ENCODE measurements at regions not wholly inside any gene's neighbourhood (a gene's known extent, or its start where the extent isn't known, plus 50 kb on each side); places are given as distances from the start of the nearest gene placed in this dataset.

DNA sequence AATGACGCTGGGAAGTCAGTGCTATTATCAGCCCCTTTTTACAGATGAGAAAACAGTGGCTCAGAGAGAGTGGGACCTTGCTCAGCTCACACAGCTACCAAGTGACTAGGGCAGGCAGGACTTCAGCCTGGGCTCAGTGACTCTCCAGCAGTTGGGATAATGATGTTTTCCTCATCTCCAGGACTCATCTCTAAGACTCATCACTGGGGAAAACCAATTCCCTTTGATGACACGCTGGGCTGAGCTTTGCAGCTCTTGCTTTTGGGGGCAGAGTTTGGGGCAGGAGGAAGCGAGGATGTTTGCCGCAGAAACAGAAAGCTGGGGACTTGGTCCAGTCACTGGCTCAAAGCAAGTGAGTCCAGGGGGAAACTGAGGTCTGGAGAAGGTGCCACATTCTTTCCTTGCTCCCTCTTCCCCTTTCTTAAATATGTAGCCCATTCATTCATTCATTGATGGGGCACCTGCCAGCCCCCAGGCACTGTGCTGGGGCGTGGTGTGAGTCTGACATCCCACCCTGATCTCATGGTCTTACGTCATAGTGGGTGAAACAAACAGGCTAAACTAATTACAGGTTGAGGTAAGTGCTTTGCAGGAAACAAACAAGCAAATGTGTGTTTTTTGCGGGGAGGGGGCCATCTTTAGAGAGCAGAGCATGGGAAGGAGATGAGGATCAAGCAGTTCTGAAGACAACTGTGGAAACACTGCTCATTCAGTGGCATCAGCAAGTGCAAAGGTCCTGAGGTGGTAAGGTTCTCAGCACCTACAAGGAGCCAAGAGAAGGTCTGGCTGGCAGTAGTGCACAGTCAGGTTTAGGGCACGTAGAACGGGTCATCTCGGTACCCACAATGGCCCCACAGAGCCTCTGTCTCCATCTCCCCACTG is 74.4 kb upstream of the PMEPA1 start:
- intact Hi-C loops (cut with DNase I): no loop called here
- Histone ChIP-seq H3K27me3 (ENCODE audit: low read depth) (no peaks in the 10 kb centered on the region), H3K4me3 (no peak overlapping the region), H3K4me1 (no peaks in the 10 kb centered on the region), H3K9me3 (no peaks in the 10 kb centered on the region), H3K36me3 (no peaks in the 10 kb centered on the region), H3K27ac (no peak overlapping the region)
- ATAC-seq (no peak), DNase-seq (no peak)
- no peak for TF ChIP-seq CTCF (IDR thresholded peaks at IDR 0.05)

GRCh38 chr20:57783196-57783595 is 73.4 kb upstream of the PMEPA1 start:
- no peaks in the 10 kb centered on the region for H3K36me3 ChIP-seq
- DNase-seq (no peak), ATAC-seq (no peak)
- no peaks in the 10 kb centered on the region for H3K9me3 ChIP-seq
- no peaks in the 10 kb centered on the region for H3K27me3 ChIP-seq (ENCODE audit: low read depth)
- intact Hi-C loops (cut with DNase I): no loop called here
- H3K4me1 ChIP-seq: no peaks in the 10 kb centered on the region
- no peak for TF ChIP-seq CTCF (IDR thresholded peaks at IDR 0.05)
- H3K27ac ChIP-seq: no peak overlapping the region
- no peak overlapping the region for H3K4me3 ChIP-seq

DNA sequence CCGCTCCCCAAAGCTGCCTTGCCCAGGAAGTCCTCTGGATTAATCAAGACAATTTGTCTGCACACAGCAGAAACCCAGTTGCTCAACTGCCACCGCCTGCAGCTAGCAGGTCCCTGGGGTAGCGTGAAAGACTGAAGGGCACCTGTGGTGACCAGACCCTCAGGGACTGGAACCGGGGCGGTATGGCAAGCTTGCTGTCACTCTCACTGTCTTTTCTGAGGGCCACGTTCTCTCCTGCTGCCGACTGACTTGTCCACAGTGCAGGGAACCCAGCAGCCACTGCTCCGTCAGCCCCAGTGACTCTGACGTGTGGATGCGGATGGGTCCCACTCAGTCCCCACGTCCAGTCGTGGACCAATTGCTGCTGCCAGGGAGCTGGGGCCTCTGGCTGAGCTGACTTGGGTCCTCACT is 72.8 kb upstream of the PMEPA1 start:
- Histone ChIP-seq H3K27ac (no peak overlapping the region), H3K36me3 (no peaks in the 10 kb centered on the region), H3K9me3 (no peaks in the 10 kb centered on the region), H3K4me3 (no peak overlapping the region), H3K4me1 (no peaks in the 10 kb centered on the region), H3K27me3 (ENCODE audit: low read depth) (no peaks in the 10 kb centered on the region)
- DNase-seq (no peak), ATAC-seq (no peak)
- intact Hi-C loops (cut with DNase I): no loop called here
- no peak for TF ChIP-seq CTCF (IDR thresholded peaks at IDR 0.05)

- H3K4me3 ChIP-seq: no peak overlapping the region
- DNase-seq (no peak), ATAC-seq (no peak)
- H3K27ac ChIP-seq: no peak overlapping the region
- H3K36me3 ChIP-seq: no peaks in the 10 kb centered on the region
- H3K27me3 ChIP-seq (ENCODE audit: low read depth): no peaks in the 10 kb centered on the region
- H3K9me3 ChIP-seq: no peaks in the 10 kb centered on the region
- H3K4me1 ChIP-seq: no peaks in the 10 kb centered on the region
- TF ChIP-seq CTCF (IDR thresholded peaks at IDR 0.05): no peak
- intact Hi-C loops (cut with DNase I): no loop called here
These were observed 72.1 kb upstream of the PMEPA1 start for GRCh38 chr20:57781901-57782300.

GRCh38 chr20:57780906-57781305 is 71.1 kb upstream of the PMEPA1 start:
- H3K4me3 ChIP-seq: no peak overlapping the region
- H3K36me3 ChIP-seq: no peaks in the 10 kb centered on the region
- DNase-seq (no peak), ATAC-seq (no peak)
- TF ChIP-seq CTCF (IDR thresholded peaks at IDR 0.05): no peak
- H3K27ac ChIP-seq: no peak overlapping the region
- no peaks in the 10 kb centered on the region for H3K9me3 ChIP-seq
- H3K4me1 ChIP-seq: no peaks in the 10 kb centered on the region
- intact Hi-C loops (cut with DNase I): no loop called here
- no peaks in the 10 kb centered on the region for H3K27me3 ChIP-seq (ENCODE audit: low read depth)
